A673 (cell line): ENCODE measurements at regions not wholly inside any gene's neighbourhood (a gene's known extent, or its start where the extent isn't known, plus 50 kb on each side); places are given as distances from the start of the nearest gene placed in this dataset.

Experiments used
- BruUV-seq: library from RNA; stranded (reverse); fragments of 400-500 nt; replicated peaks from 2 replicates; lab custom pipeline; 2021; lab: Mats Ljungman, UMichigan
- CTCF ChIA-PET: fragments of 300-600 bp; sonication (Branson Sonifier 250); formaldehyde crosslinking; loops from one replicate; lab custom pipeline; 2022; ENCODE audit warnings: antibody characterized with exemption; lab: Charles Lee
- POLR2A ChIA-PET: fragments of 300-600 bp; sonication (Branson Sonifier 250); formaldehyde crosslinking; loops from one replicate; lab custom pipeline; 2022; ENCODE audit warnings: antibody characterized with exemption; ENCODE audit not compliant: low non-redundant PET; lab: Charles Lee
- DNase-seq: peaks from one replicate; pipeline ENCODE4 v3.0.0-alpha.2; 2015; ENCODE audit warnings: low spot score
- H3K27ac ChIP-seq: fragments of 200-600 bp; sonication (generic); 2 replicates; pipeline ENCODE4 v1.5.1; 2016; ENCODE audit warnings: mixed run types, low read depth, mild to moderate bottlenecking, mixed read lengths, antibody characterized with exemption, low read length; ENCODE audit not compliant: poor library complexity, severe bottlenecking
- H3K27me3 ChIP-seq: fragments of 200-600 bp; sonication (generic); replicated peaks from 2 replicates; pipeline ENCODE4 v1.6.1; 2017; ENCODE audit warnings: mixed run types, low read depth, mild to moderate bottlenecking, mixed read lengths, antibody characterized with exemption, low read length; ENCODE audit not compliant: insufficient read depth, poor library complexity
- H3K36me3 ChIP-seq: fragments of 200-600 bp; sonication (generic); 2 replicates; pipeline ENCODE4 v1.6.1; 2016; ENCODE audit warnings: mixed run types, mild to moderate bottlenecking, mixed read lengths, antibody characterized with exemption, low read length; ENCODE audit not compliant: insufficient read depth, poor library complexity, severe bottlenecking
- H3K4me1 ChIP-seq: fragments of 200-600 bp; sonication (generic); 2 replicates; pipeline ENCODE4 v1.6.1; 2017; ENCODE audit warnings: mixed run types, mild to moderate bottlenecking, mixed read lengths, antibody characterized with exemption, low read length; ENCODE audit not compliant: insufficient read depth, poor library complexity, severe bottlenecking
- H3K4me3 ChIP-seq: fragments of 200-600 bp; sonication (generic); 2 replicates; pipeline ENCODE4 v1.5.1; 2016; ENCODE audit warnings: low read depth, mixed run types, mild to moderate bottlenecking, mixed read lengths, low read length; ENCODE audit not compliant: poor library complexity, severe bottlenecking
- H3K9me3 ChIP-seq: fragments of 200-600 bp; sonication (generic); 2 replicates; pipeline ENCODE4 v1.6.1; 2016; ENCODE audit warnings: mixed run types, low read depth, mild to moderate bottlenecking, mixed read lengths, antibody characterized with exemption, low read length; ENCODE audit not compliant: poor library complexity, severe bottlenecking
- CTCF ChIP-seq: fragments of 300-800, 200-600 bp; sonication (generic); conservative IDR thresholded peaks from 2 replicates; pipeline ENCODE4 v1.5.1; 2017; ENCODE audit warnings: low read depth, mild to moderate bottlenecking, antibody characterized with exemption, low read length, moderate library complexity, mixed read lengths
- EZH2 ChIP-seq: fragments of 200-600 bp; sonication (generic); IDR thresholded peaks from 2 replicates; pipeline ENCODE4 v1.6.1; 2017; ENCODE audit warnings: borderline replicate concordance, low read depth, mild to moderate bottlenecking, mixed read lengths, antibody characterized with exemption, low read length; ENCODE audit not compliant: poor library complexity, severe bottlenecking
- intact Hi-C: fragments of 100-400 bp; cut with micrococcal nuclease; formaldehyde crosslinking; loops from one replicate; pipeline ENCODE4 v1.10.0; 2022; ENCODE audit not compliant: unreplicated experiment

DNA sequence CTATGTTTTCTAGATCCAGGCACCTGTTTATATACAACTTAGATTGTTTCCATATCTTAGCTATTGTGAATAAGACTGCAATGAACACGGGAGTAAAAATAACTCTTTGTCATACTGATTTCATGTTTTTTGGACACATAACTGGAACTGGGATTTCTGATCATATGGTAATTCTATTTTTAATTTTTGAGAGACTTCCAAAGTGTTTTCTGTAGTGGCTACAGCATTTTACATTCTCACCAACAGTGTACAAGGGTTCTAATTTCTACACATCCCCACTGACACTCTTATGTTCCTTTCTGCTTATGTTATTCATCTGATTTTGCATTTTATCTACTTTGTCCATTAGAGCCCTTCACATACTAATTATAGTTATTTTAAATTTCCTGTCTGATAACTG, 1152.9 kb downstream of the SLITRK1 start:
- no peaks in the 10 kb centered on the region for H3K9me3 ChIP-seq
- H3K27ac ChIP-seq: no peak overlapping the region
- no peak for DNase-seq
- intact Hi-C loops: no loop called here
- H3K36me3 ChIP-seq: no peaks in the 10 kb centered on the region
- no peak overlapping the region for H3K4me3 ChIP-seq
- BruUV-seq: no TSS peak
- no peak for TF ChIP-seq CTCF
- TF ChIP-seq EZH2: no peak
- CTCF ChIA-PET: no interaction called here
- POLR2A ChIA-PET: no interaction called here
- no peaks in the 10 kb centered on the region for H3K4me1 ChIP-seq
- no peaks in the 10 kb centered on the region for H3K27me3 ChIP-seq

DNA sequence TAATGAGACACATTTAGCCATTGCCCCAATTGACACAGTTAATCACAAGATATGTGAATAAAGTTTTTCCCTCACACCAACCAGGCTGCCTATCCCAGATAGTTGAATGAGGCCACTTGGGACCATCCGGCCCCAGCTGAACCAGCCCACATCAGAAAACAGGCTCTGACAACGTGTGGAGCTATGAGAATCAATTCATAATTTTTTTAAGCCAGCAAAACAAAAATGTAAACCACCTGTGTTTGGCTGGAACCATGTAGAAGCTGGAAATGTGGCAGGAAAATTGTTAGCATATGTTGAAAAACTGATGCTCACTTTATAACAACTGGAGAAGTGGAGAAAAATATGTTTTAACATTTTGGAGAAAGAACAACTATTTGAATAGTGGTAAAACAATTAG, 1161.3 kb downstream of the SLITRK1 start:
- DNase-seq: no peak
- ChIA-PET POLR2A (no interaction called here), CTCF (no interaction called here)
- intact Hi-C loops: no loop called here
- BruUV-seq: no TSS peak
- H3K36me3 ChIP-seq: no peaks in the 10 kb centered on the region
- H3K9me3 ChIP-seq: no peaks in the 10 kb centered on the region
- TF ChIP-seq EZH2 (no peak), CTCF (no peak)
- H3K4me1 ChIP-seq: no peaks in the 10 kb centered on the region
- no peak overlapping the region for H3K4me3 ChIP-seq
- no peak overlapping the region for H3K27ac ChIP-seq
- no peaks in the 10 kb centered on the region for H3K27me3 ChIP-seq

- no peak for DNase-seq
- H3K9me3 ChIP-seq: no peaks in the 10 kb centered on the region
- POLR2A ChIA-PET: no interaction called here
- CTCF ChIA-PET: no interaction called here
- no peaks in the 10 kb centered on the region for H3K4me1 ChIP-seq
- no TSS peak for BruUV-seq
- intact Hi-C loops: no loop called here
- H3K27me3 ChIP-seq: no peaks in the 10 kb centered on the region
- no peak overlapping the region for H3K27ac ChIP-seq
- H3K36me3 ChIP-seq: no peaks in the 10 kb centered on the region
- TF ChIP-seq CTCF: no peak
- TF ChIP-seq EZH2: no peak
- H3K4me3 ChIP-seq: no peak overlapping the region
Measured at GRCh38 chr13:82719987-82720386, 1162.3 kb downstream of the SLITRK1 start.
